Heart left ventricle (tissue), 13 donors: ENCODE measurements at regions not wholly inside any gene's neighbourhood (a gene's known extent, or its start where the extent isn't known, plus 50 kb on each side); places are given as distances from the start of the nearest gene placed in this dataset.

Source experiments
- CTCF ChIP-seq, 12 donors: fragments of 200-600 bp; sonication (generic) in 4 of 12; IDR thresholded peaks; one replicate each; pipeline versions ENCODE4 v1.5.0 to v1.8.0; 2018 to 2022; ENCODE audit warnings: antibody characterized with exemption in 12 of 12, mild to moderate bottlenecking in 5 of 12
- POLR2A ChIP-seq, 2 donors: fragments of 450-650 bp; IDR thresholded peaks; one replicate each; pipeline ENCODE4 v1.6.1; 2017; ENCODE audit warnings: antibody characterized with exemption in 2 of 2, mild to moderate bottlenecking in 2 of 2, moderate library complexity in 2 of 2
- donor health status: ischemic (EF 13 %, LVEDD 7.1; RV severe dilation, severe dysfunction).
- donor health status: DM: no; HTN: yes; CAD: no.
- donor health status: DM: no; HTN: no; CAD: no.
- donor health status: ischemic (EF 25% LVEDD 6.9; RV normal size, moderate dysfunction).
- donor health status: ischemic (EF 25% LVEDD 5.7; RV mildly dilated, moderate dysfunction).
- donor health status: ischemic (EF 35%, LVEDD 5.7; RV mildly dilated, moderate dysfunction).
- donor health status: nonischemic (EF 11% LVEDD 7.7; RV severe dilation, severe dysfunction).
- donor health status: DM: yes; HTN: yes; CAD: no.
- donor health status: PGD.
- donor health status: ischemic (EF 29% LVEDD 5.4; RV normal size, mild dysfunction).
- donor health status: nonischemic (EF 23%, LVEDD 6.1; RV moderate dilation, normal function).

GRCh38 chr5:17802256-17802655 lies 168.0 kb downstream of the TAF11L14 start:
- TF ChIP-seq CTCF (IDR thresholded peaks at IDR 0.05) (no peak), POLR2A (IDR thresholded peaks at IDR 0.05) (no peak)
